Activated CD8-positive, alpha-beta T cell treated with anti-CD3 and anti-CD28 coated beads, Interleukin-2, amount 10 ng/mL, durations not matched to agents 7 days and 5 days (primary cell): ENCODE measurements at regions not wholly inside any gene's neighbourhood (a gene's known extent, or its start where the extent isn't known, plus 50 kb on each side); places are given as distances from the start of the nearest gene placed in this dataset.

Experiments
- ATAC-seq: fragments of 150-1000 bp; cut with Tn5 transposase; one replicate; pipeline ENCODE4 v1.10.0; 2021; ENCODE audit warnings: moderate library complexity
- CTCF ChIA-PET: fragments of 350-600 bp; sonication (Branson Sonifier 250); formaldehyde crosslinking; loops from one replicate; lab custom pipeline; 2021; ENCODE audit warnings: antibody characterized with exemption; lab: Charles Lee
- POLR2A ChIA-PET: fragments of 350-600 bp; sonication (Branson Sonifier 250); formaldehyde crosslinking; loops from one replicate; lab custom pipeline; 2021; ENCODE audit warnings: antibody characterized with exemption; lab: Charles Lee
- DNase-seq: peaks from one replicate; pipeline ENCODE4 v3.0.0-alpha.2; 2020
- H3K27ac Mint-ChIP-seq: one replicate; pipeline ENCODE4 v1.8.0; 2021; ENCODE audit warnings: mild to moderate bottlenecking, mixed read lengths
- H3K27me3 Mint-ChIP-seq: one replicate; pipeline ENCODE4 v1.8.0; 2021; ENCODE audit warnings: low read depth, mixed read lengths
- H3K36me3 Mint-ChIP-seq: one replicate; pipeline ENCODE4 v1.8.0; 2021; ENCODE audit warnings: low read depth, mixed read lengths
- H3K4me1 Mint-ChIP-seq: one replicate; pipeline ENCODE4 v1.8.0; 2021; ENCODE audit warnings: low read depth, mixed read lengths
- H3K4me3 Mint-ChIP-seq: one replicate; pipeline ENCODE4 v1.8.0; 2021; ENCODE audit warnings: mild to moderate bottlenecking, mixed read lengths
- H3K9me3 Mint-ChIP-seq: one replicate; pipeline ENCODE4 v1.8.0; 2022; ENCODE audit warnings: mixed read lengths; ENCODE audit not compliant: insufficient read depth

DNA sequence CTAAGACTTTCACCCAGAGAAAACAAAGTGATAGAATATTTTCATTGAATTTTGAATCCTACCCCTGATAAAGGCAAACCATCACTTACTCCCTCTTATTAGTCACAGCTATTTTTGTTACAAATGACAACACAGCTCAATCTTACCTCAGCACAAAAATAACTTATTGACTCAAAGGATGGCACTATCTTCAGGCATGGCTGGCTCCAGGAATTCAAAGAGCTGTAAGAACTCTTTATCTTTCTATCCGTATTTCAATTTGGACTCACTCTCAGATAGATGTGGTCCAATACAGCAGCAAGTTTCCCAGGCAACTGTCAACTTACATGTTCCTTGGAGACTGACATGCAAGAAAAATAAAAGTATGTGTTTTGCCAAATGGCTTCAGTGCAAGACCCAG is 709.4 kb upstream of the MDGA2 start:
- Mint-ChIP-seq H3K27ac (no peak overlapping the region), H3K4me3 (no peak overlapping the region), H3K36me3 (no peaks in the 10 kb centered on the region), H3K4me1 (no peaks in the 10 kb centered on the region), H3K9me3 (no peaks in the 10 kb centered on the region), H3K27me3 (no peaks in the 10 kb centered on the region)
- ATAC-seq (no peak), DNase-seq (no peak)
- CTCF ChIA-PET: no interaction called here
- POLR2A ChIA-PET: no interaction called here

DNA sequence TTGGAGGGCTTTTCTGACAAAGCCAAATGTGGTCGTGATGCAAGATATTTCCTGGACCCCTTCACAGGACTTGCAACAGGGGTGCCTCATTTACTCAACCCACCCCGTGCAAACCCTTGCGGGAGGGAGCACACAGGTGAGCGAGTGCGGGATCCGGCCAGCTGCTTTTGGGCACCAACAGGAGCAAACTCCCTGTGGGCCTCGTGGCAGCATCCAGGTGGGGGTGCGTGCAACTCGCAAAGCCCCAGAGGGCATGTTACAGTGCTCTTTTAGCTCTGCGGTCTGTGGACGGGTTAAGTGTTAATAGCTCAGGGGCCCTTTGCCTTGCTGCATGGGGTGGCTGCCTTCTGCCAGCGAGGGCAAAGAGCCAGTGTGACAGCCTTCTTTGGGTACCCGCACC is 707.6 kb upstream of the MDGA2 start:
- H3K4me3 Mint-ChIP-seq: no peak overlapping the region
- POLR2A ChIA-PET: no interaction called here

DNA sequence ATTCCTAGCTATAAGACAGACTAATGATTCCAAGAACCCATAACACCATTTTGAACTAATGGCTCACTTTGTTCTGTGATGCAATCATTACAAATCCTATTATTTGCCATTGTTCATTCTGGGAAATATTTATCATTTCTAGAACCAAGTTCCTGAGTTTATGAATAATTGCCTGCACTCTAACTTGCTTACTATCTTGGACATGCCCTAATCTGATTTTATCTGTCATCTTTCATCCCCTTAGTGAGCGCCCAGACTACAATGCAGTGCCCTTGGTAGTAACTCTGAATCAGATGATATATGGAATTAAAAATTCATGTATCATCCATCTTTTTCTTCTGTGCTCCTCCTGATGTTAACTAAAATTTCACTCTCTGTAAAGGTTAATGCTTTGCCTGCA is 703.1 kb upstream of the MDGA2 start:
- Mint-ChIP-seq H3K27ac (no peak overlapping the region), H3K9me3 (no peaks in the 10 kb centered on the region), H3K4me1 (no peaks in the 10 kb centered on the region), H3K27me3 (no peaks in the 10 kb centered on the region), H3K36me3 (no peaks in the 10 kb centered on the region), H3K4me3 (no peak overlapping the region)
- ATAC-seq (no peak), DNase-seq (no peak)
- ChIA-PET POLR2A (no interaction called here), CTCF (no interaction called here)

More for the DNA sequence above, 707.6 kb upstream of the MDGA2 start:
- CTCF ChIA-PET: no interaction called here
- no peaks in the 10 kb centered on the region for H3K36me3 Mint-ChIP-seq
- no peaks in the 10 kb centered on the region for H3K4me1 Mint-ChIP-seq
- ATAC-seq (no peak), DNase-seq (no peak)
- no peaks in the 10 kb centered on the region for H3K27me3 Mint-ChIP-seq
- H3K27ac Mint-ChIP-seq: no peak overlapping the region
- no peaks in the 10 kb centered on the region for H3K9me3 Mint-ChIP-seq

DNA sequence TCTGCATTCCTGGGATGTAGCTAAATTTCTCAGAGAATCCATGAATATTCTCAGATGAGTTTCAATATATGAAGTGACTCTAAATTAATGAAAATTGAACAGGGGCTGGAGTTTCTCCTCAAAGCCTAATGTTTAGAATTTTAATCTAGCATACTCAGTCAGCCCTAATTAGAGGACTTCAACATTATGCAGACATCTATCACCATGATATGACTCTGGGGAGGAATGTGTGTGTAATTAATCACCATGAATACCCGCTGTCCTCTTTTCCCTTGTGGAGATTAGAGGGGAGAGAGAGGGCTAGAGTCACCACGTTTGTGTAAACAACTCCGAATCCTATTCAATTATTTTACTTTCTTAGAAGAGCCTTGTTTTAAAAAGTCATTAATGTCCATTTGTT is 698.6 kb upstream of the MDGA2 start:
- H3K9me3 Mint-ChIP-seq: peaks cover 10% of the 10 kb centered on the region
- ATAC-seq: no peak
- no peak overlapping the region for H3K27ac Mint-ChIP-seq
- no peak for DNase-seq
- CTCF ChIA-PET: no interaction called here
- no peaks in the 10 kb centered on the region for H3K4me1 Mint-ChIP-seq
- POLR2A ChIA-PET: no interaction called here
- no peaks in the 10 kb centered on the region for H3K27me3 Mint-ChIP-seq
- H3K36me3 Mint-ChIP-seq: no peaks in the 10 kb centered on the region
- no peak overlapping the region for H3K4me3 Mint-ChIP-seq

DNA sequence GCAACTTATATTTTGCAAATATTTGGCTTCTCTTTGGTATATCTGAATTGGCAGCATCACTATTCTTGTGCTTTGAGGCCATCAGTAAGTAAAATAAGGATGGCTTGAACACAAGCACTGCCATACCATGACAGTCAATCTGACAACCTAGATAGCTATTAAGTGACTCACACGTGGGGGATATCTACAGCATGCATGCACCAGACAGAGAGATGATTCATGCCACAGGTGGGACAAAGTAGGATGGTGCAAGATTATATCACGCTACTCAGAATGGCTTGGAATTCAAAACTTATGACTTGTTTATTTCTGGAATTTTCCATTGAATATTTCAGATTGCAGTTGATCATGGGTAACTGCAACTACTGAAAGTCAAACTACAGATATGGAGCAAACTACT is 675.6 kb upstream of the MDGA2 start:
- Mint-ChIP-seq H3K9me3 (no peaks in the 10 kb centered on the region), H3K27me3 (no peaks in the 10 kb centered on the region), H3K4me1 (no peaks in the 10 kb centered on the region), H3K27ac (no peak overlapping the region), H3K4me3 (no peak overlapping the region), H3K36me3 (no peaks in the 10 kb centered on the region)
- ChIA-PET POLR2A (no interaction called here), CTCF (no interaction called here)
- ATAC-seq (no peak), DNase-seq (no peak)

DNA sequence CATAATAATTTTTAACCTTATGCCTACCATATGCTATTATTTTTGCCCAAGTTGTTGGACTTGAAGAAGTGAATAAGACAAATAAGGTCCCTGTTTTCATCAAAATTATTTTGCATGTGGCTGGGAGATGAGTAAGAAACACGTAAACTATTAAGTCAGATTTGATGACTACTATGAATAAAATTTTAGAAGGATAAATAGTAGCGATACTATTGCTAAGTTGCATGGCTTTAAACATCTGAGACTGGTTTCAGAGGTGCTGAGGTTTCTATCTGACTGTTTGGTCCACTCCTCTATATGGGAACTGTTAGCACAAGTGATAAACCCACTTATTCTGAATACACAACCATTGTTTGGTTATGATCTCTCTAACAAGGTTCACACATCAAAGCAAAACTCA is 674.3 kb upstream of the MDGA2 start:
- no peaks in the 10 kb centered on the region for H3K4me1 Mint-ChIP-seq
- POLR2A ChIA-PET: no interaction called here
- H3K27me3 Mint-ChIP-seq: no peaks in the 10 kb centered on the region
- no peak overlapping the region for H3K27ac Mint-ChIP-seq
- DNase-seq: no peak
- no peaks in the 10 kb centered on the region for H3K9me3 Mint-ChIP-seq
- H3K36me3 Mint-ChIP-seq: no peaks in the 10 kb centered on the region
- H3K4me3 Mint-ChIP-seq: no peak overlapping the region
- ATAC-seq: no peak
- CTCF ChIA-PET: no interaction called here

DNA sequence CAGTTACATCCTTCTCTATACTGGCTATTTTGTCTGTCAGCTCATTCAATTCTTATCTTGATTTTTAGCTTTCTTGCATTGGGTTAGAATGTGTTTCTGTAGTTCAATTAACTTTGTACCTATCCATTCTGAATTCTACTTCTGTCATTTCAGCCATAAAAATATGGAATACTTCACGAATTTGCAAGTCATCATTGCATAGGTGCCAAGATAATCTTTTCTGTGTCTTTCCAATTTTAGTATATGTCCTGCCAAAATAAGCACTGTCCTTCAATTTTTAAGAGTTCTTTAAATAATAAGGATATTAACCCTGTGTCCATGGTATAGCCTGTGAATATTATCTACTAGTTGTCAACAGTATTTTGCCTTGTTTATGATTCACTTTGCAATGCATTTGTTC is 665.7 kb upstream of the MDGA2 start:
- Mint-ChIP-seq H3K36me3 (no peaks in the 10 kb centered on the region), H3K9me3 (peaks cover 6% of the 10 kb centered on the region), H3K4me3 (no peak overlapping the region), H3K27ac (no peak overlapping the region), H3K4me1 (no peaks in the 10 kb centered on the region), H3K27me3 (no peaks in the 10 kb centered on the region)
- ChIA-PET POLR2A (no interaction called here), CTCF (no interaction called here)
- DNase-seq (no peak), ATAC-seq (no peak)

DNA sequence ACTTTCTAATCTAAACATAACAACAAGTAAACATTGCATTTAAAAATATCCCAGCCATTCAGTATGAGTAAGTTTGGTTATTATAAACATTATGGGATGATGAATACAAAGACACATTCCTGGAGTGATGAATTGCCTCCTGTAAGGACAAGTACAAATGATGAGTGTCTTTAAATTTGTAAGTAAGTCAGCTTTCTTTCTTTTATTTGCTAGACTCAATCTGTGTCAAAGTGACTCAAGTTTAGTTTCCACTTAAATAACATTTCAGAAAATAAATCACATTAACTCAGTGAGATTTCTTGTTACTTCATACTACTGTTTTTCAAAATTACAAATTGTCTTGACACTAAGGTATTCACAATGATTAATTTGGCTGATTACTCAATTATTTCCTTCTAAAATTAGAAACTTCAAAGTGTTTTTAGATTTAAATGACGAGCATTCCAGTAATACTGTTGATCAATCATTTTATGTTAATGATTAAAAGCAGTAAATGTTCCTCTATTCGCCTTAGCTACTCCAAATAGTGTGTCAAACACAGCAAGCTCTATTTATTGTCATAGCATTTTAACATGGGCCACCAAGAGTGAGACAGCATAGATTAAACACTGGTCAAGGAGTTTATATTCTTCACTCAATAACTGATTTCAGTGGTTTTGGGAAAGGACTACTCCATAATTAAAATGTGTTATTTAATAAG is 658.0 kb upstream of the MDGA2 start:
- ATAC-seq: no peak
- POLR2A ChIA-PET: no interaction called here
- H3K4me3 Mint-ChIP-seq: no peak overlapping the region

DNA sequence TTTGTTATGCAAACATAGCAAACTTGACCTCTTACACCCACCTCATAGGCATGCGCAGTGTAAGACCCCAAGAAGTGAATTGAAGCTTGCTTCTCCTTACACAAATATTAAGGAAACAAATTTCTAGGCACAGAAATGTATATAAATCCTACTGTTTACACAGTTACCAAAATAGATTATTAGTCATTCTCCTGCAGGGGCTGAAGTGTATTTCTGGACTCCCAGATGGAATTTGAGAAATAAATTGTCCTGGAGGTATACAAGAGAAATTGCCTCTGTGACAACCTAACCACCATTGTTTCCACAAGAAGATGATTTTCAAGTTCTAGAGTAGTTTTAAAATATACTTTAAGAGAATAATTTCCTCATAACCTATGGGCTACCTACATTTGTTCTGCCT is 656.0 kb upstream of the MDGA2 start:
- Mint-ChIP-seq H3K4me1 (no peaks in the 10 kb centered on the region), H3K27ac (no peak overlapping the region), H3K27me3 (no peaks in the 10 kb centered on the region), H3K9me3 (peaks cover 12% of the 10 kb centered on the region), H3K36me3 (no peaks in the 10 kb centered on the region), H3K4me3 (no peak overlapping the region)
- ChIA-PET CTCF (no interaction called here), POLR2A (no interaction called here)
- DNase-seq (no peak), ATAC-seq (no peak)

More for the DNA sequence above, 658.0 kb upstream of the MDGA2 start:
- peaks cover 12% of the 10 kb centered on the region for H3K9me3 Mint-ChIP-seq
- CTCF ChIA-PET: no interaction called here
- no peaks in the 10 kb centered on the region for H3K36me3 Mint-ChIP-seq
- no peaks in the 10 kb centered on the region for H3K4me1 Mint-ChIP-seq
- no peak overlapping the region for H3K27ac Mint-ChIP-seq
- no peak for DNase-seq
- no peaks in the 10 kb centered on the region for H3K27me3 Mint-ChIP-seq

DNA sequence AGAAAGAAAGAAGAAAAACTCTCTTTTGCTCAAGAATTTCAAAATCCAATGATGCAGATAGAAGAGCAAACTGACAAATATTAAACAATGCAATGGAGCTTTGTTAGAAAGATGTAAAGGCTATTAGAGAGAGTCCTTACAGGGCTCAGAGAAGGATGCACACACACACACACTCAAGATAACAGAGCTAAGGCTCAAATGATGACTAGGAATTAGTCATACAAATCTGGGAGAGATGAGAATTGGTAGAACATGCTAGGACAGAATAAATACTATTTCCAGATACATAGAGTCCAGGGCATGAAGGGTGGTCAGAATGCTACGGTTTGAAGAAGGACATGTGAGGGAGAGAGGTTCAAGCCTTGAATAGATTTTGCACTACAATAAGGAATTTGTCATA is 650.1 kb upstream of the MDGA2 start:
- Mint-ChIP-seq H3K4me1 (no peaks in the 10 kb centered on the region), H3K4me3 (no peak overlapping the region), H3K27ac (no peak overlapping the region), H3K27me3 (no peaks in the 10 kb centered on the region), H3K36me3 (no peaks in the 10 kb centered on the region), H3K9me3 (no peaks in the 10 kb centered on the region)
- ChIA-PET CTCF (no interaction called here), POLR2A (no interaction called here)
- no peak for ATAC-seq
- DNase-seq: no peak

DNA sequence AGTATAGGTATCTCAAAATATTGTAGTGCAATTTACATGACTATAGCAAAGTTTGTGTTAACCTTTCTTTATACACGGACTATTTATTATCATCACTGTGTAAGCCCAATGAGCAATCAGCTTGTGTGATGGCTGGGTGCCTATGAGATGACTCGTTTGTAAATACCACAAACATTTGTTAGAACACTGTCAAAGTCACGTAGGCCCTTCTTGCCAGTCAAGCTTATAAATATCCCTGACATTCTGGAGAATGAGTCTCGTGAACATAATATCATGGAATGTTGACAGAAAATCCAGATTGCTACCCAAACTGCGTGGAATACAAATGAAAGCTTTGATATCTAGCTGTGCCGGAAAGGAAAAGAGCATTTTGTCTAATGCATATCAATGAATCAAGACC is 648.3 kb upstream of the MDGA2 start:
- POLR2A ChIA-PET: no interaction called here
- Mint-ChIP-seq H3K4me1 (no peaks in the 10 kb centered on the region), H3K27me3 (no peaks in the 10 kb centered on the region), H3K4me3 (no peak overlapping the region), H3K36me3 (no peaks in the 10 kb centered on the region), H3K9me3 (no peaks in the 10 kb centered on the region), H3K27ac (no peak overlapping the region)
- DNase-seq: no peak
- CTCF ChIA-PET: no interaction called here
- no peak for ATAC-seq

DNA sequence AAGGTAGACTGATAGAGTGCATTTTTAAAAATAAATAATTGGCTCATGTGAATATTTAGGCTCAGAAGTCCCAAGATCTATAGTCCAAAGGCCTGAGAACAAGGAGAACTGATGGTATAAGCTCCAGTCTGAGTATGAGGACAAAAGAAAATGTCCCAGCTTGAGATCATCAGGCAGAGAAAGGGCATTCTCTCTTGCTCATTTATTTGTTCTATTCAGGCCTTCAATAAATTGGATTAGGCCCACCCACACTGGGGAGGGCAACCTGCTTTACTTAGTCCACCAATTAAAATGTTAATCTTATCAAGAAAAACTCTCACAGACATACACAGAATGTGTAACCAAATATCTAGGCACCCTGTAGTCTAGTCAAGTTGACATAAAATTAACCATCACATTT is 644.4 kb upstream of the MDGA2 start:
- no peaks in the 10 kb centered on the region for H3K27me3 Mint-ChIP-seq
- H3K9me3 Mint-ChIP-seq: no peaks in the 10 kb centered on the region
- no peak overlapping the region for H3K27ac Mint-ChIP-seq
- POLR2A ChIA-PET: no interaction called here
- DNase-seq (no peak), ATAC-seq (no peak)
- no peak overlapping the region for H3K4me3 Mint-ChIP-seq
- H3K4me1 Mint-ChIP-seq: no peaks in the 10 kb centered on the region
- H3K36me3 Mint-ChIP-seq: no peaks in the 10 kb centered on the region
- CTCF ChIA-PET: no interaction called here

DNA sequence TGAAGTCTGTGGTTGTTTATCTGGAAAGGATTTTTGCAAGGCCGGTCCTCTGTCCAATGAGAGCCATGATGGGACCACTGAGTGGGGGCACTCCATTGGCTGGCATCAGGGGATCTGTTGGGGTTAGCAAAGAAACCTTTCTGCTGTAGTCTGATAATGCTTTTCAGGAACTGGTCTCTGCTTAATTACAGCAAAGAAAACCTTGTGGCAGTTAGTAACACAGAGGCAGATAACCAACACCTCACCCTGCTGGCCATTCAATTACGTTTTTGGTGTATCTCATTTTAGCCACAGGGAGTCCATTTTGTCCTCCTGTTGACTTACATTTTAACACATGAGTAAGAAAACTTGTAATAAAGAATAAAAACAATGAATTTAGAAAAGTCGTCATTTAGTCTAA is 629.3 kb upstream of the MDGA2 start:
- H3K27ac Mint-ChIP-seq: no peak overlapping the region
- H3K4me1 Mint-ChIP-seq: no peaks in the 10 kb centered on the region
- no peak overlapping the region for H3K4me3 Mint-ChIP-seq
- no peaks in the 10 kb centered on the region for H3K36me3 Mint-ChIP-seq
- no peaks in the 10 kb centered on the region for H3K27me3 Mint-ChIP-seq
- DNase-seq (no peak), ATAC-seq (no peak)
- ChIA-PET POLR2A (no interaction called here), CTCF (no interaction called here)
- no peaks in the 10 kb centered on the region for H3K9me3 Mint-ChIP-seq
